Neuron (in vitro differentiated cells): ENCODE measurements at regions not wholly inside any gene's neighbourhood (a gene's known extent, or its start where the extent isn't known, plus 50 kb on each side); places are given as distances from the start of the nearest gene placed in this dataset.
"Not testable (repeated sequence)": the region's sequence is repeated elsewhere in the genome, so short reads cannot be mapped to it uniquely, and the experiment has no call there.

Experiments used
- H2AFZ ChIP-seq: one replicate; pipeline ENCODE4 v1.6.1; 2013; ENCODE audit warnings: low read depth, mild to moderate bottlenecking, inconsistent platforms, low read length, moderate library complexity
- H3K27me3 ChIP-seq: one replicate; pipeline ENCODE4 v1.6.1; 2013; ENCODE audit warnings: low read length; ENCODE audit not compliant: insufficient read depth
- H3K36me3 ChIP-seq: one replicate; pipeline ENCODE4 v1.6.1; 2013; ENCODE audit warnings: low read length; ENCODE audit not compliant: insufficient read depth
- H3K4me1 ChIP-seq: one replicate; pipeline ENCODE4 v1.6.1; 2013; ENCODE audit warnings: low read length; ENCODE audit not compliant: insufficient read depth
- H3K4me3 ChIP-seq: 2 replicates; pipeline ENCODE4 v1.5.1; 2013; ENCODE audit warnings: mild to moderate bottlenecking, low read length, moderate library complexity
- H3K9me3 ChIP-seq: one replicate; pipeline ENCODE4 v1.6.1; 2013; ENCODE audit warnings: low read length

DNA sequence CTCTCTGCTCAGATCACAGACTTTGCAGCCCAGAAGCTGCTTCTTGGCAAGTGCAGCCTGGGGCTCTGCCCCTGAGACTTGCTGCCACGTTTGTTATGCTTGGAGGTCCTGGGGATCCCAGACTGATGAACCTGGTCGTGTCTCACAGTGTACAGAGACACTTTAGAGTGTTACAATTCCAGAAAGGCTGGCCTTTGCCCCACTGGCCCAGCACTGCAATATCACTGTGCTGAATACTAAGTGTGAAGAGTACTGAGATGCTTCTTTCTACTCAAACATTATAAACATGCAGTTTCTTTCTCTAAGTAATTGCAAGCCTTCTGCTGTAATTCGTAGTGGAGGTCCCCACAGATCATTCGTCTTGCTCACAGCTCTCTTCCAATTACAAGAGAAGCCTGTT, 133.2 kb downstream of the MAP3K21 start:
- Histone ChIP-seq H3K4me3 (no peak overlapping the region), H3K36me3 (no peaks in the 10 kb centered on the region), H2AFZ (no peak overlapping the region), H3K9me3 (no peaks in the 10 kb centered on the region), H3K4me1 (peaks cover 4% of the 10 kb centered on the region), H3K27me3 (no peaks in the 10 kb centered on the region)

DNA sequence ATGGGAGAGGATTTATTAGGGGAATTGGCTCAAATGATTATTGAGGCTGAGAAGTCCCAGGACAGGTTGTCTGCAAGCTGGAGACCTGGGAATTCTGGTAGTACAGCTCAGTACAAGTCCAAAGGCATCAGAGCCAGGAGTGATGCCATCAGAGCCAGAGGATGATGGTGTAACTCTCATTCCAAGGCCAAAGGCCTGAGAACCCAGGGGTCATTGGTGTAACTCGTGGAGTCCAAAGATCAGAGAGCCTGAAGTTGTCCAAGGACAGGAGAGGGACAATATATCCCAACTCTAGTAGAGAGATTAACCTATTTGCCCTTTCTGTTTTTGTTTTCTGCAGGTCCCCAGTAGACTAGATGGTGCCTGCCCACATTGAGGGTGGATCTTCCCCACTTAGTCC, 134.3 kb downstream of the MAP3K21 start:
- no peaks in the 10 kb centered on the region for H3K36me3 ChIP-seq
- H3K27me3 ChIP-seq: no peaks in the 10 kb centered on the region
- H3K4me1 ChIP-seq: peaks cover 4% of the 10 kb centered on the region
- H2AFZ ChIP-seq: no peak overlapping the region
- H3K9me3 ChIP-seq: no peaks in the 10 kb centered on the region
- H3K4me3 ChIP-seq: no peak overlapping the region

DNA sequence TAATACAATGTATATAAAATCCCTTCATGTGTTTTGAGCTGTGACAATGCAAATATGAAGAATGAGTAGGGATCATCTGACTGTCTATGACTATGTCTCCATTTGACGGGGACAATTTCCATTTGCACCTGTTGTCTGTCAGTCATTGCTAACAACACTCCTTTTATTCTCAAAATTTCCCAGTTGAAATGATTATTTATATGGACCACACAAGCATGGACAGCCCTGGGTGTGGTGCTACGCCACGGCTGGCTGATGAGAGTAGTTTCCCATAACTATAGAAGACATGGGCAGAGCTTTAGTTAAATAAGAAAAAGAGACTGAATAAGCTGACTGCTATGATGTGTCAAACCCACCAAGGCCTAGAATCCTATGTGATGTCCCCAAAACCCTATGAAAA, 135.8 kb downstream of the MAP3K21 start:
- Histone ChIP-seq H3K27me3 (no peaks in the 10 kb centered on the region), H3K4me1 (peaks cover 4% of the 10 kb centered on the region), H3K4me3 (no peak overlapping the region), H2AFZ (no peak overlapping the region), H3K36me3 (no peaks in the 10 kb centered on the region), H3K9me3 (no peaks in the 10 kb centered on the region)

DNA sequence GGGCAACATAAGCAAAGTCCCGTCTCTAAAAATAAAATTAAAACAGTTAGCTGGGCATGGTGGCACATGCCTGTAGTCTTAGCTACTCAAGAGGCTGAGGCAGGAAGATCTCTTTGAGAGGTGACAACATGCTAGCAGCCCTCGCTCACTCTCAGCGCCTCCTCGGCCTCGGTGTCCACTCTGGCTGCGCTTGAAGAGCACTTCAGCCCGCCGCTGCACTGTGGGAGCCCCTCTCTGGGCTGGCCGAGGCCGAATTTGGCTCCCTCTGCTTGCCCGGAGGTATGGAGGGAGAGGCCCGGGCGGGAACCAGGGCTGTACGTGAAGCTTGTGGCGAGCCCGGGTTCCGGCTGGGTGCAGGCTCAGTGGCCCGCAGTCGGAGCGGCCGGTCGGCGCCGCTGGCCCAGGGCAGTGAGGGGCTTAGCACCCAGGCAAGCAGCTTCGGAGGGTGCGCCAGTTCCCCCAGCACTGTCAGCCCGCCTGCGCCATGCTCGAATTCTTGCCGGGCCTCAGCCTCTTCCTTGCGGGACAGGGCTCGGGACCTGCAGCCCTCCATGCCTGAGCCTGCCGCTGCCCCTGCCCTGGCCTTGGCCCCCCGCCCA, 138.3 kb downstream of the MAP3K21 start:
- no peak overlapping the region for H2AFZ ChIP-seq
- H3K4me1 ChIP-seq: no peaks in the 10 kb centered on the region
- H3K27me3 ChIP-seq: no peaks in the 10 kb centered on the region
- H3K36me3 ChIP-seq: no peaks in the 10 kb centered on the region
- no peak overlapping the region for H3K4me3 ChIP-seq
- H3K9me3 ChIP-seq: no peaks in the 10 kb centered on the region

- Histone ChIP-seq H3K27me3 (no peaks in the 10 kb centered on the region), H3K36me3 (no peaks in the 10 kb centered on the region), H3K4me1 (no peaks in the 10 kb centered on the region), H3K4me3 (no peak overlapping the region), H2AFZ (no peak overlapping the region), H3K9me3 (no peaks in the 10 kb centered on the region)
Observed at GRCh38 chr1:233470741-233471499, 143.0 kb upstream of the KCNK1 start.

- H3K27me3 ChIP-seq, H2AFZ ChIP-seq, H3K4me1 ChIP-seq, H3K4me3 ChIP-seq, H3K36me3 ChIP-seq, H3K9me3 ChIP-seq: not testable (repeated sequence)
Observed at GRCh38 chr1:233471851-233472250, 142.1 kb upstream of the KCNK1 start.

DNA sequence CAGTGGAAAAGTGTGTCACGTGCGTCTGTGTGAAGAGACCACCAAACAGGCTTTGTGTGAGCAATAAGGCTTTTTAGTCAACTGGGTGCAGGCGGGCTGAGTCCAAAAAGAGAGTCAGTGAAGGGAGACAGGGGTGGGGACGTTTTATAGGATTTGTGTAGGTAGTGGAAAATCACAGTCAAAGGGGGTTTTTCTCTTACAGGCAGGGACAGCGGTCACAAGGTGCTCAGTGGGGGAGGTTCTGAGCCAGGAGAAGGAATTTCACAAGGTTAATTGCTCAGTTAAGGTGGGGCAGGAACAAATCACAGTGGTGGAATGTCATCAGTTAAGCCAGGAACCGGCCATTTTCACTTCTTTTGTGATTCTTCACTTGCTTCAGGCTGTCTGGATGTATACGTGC, 141.1 kb upstream of the KCNK1 start:
- H3K9me3 ChIP-seq, H3K4me3 ChIP-seq, H3K27me3 ChIP-seq, H3K4me1 ChIP-seq, H3K36me3 ChIP-seq, H2AFZ ChIP-seq: not testable (repeated sequence)

DNA sequence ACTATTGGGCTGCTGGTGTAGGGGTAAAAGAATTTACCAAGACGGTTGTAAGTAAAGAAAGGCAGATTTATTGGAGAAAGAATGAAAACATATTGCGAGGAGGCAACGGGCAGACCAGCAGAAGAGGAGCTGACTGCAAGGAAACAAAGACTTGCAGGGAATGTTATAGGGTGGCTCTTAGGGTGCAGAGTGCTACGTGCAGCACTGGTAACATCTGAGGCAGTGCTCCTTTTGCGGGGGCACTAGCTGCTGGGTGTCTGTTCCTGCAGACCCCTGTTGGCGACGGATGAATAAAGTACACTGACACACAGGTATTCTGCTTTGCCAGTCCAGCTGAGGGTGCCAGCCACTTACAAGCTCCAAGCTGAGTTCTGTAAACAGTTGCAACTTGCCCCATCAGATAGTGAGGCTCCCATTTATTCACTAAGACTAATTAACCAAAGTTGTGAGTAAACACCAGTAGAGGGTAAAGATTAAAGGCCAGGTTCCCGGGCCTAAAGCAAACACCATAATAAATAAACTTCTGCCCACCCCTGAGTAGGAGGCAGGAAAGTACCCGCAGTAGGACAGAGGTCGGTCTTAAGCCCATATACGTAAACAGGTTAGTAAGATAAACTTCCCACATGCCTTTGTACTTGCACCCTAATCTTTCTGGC, 140.2 kb upstream of the KCNK1 start:
- no peaks in the 10 kb centered on the region for H3K4me1 ChIP-seq
- no peaks in the 10 kb centered on the region for H3K9me3 ChIP-seq
- no peak overlapping the region for H2AFZ ChIP-seq
- H3K36me3 ChIP-seq: no peaks in the 10 kb centered on the region
- no peaks in the 10 kb centered on the region for H3K27me3 ChIP-seq
- no peak overlapping the region for H3K4me3 ChIP-seq

DNA sequence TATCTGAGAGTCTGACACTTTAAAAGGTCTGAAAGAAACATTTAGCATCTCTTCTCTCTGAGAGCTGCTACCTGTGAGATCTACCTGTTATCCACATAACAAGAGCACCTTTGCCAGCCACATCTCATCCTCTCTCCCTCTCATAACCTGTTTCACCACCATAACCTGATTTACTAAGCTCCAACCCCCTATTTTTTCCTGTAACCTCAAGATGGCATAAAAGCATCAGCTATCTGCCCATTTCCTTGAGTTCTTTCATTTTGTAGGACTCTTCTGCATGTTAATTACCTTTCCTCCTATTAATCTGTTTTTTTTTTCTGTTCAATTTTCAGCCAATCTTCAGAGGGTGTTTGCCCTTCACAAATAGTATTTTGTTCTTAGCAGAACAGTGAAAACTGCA, 136.5 kb upstream of the KCNK1 start:
- no peak overlapping the region for H2AFZ ChIP-seq
- no peaks in the 10 kb centered on the region for H3K4me1 ChIP-seq
- H3K36me3 ChIP-seq: no peaks in the 10 kb centered on the region
- H3K4me3 ChIP-seq: no peak overlapping the region
- H3K9me3 ChIP-seq: no peaks in the 10 kb centered on the region
- H3K27me3 ChIP-seq: no peaks in the 10 kb centered on the region

DNA sequence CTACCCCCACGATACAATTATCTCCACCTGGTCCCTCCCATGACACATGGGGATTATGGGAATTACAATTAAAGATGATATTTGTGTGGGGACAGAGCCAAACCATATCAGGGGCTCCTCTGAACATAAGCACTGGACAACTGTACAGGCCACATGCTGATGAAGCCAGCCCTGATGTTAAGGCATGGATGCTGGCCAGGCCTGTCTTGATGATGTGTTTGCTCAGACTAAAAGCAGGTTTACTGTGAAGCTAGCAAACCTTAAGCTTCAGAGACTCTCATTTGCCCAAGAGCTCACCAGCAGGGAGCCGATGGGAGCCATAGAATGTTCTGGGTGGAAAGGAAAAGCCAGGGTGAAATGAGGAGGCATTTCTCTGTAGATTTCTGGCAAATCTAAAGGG, 135.3 kb upstream of the KCNK1 start:
- Histone ChIP-seq H3K4me1 (no peaks in the 10 kb centered on the region), H3K27me3 (no peaks in the 10 kb centered on the region), H2AFZ (no peak overlapping the region), H3K36me3 (no peaks in the 10 kb centered on the region), H3K9me3 (no peaks in the 10 kb centered on the region), H3K4me3 (no peak overlapping the region)

- no peak overlapping the region for H2AFZ ChIP-seq
- no peak overlapping the region for H3K4me3 ChIP-seq
- no peaks in the 10 kb centered on the region for H3K36me3 ChIP-seq
- no peaks in the 10 kb centered on the region for H3K4me1 ChIP-seq
- H3K9me3 ChIP-seq: no peaks in the 10 kb centered on the region
- H3K27me3 ChIP-seq: no peaks in the 10 kb centered on the region
Observed at GRCh38 chr1:233479110-233479890, 134.6 kb upstream of the KCNK1 start.

GRCh38 chr1:233480198-233480597, 133.7 kb upstream of the KCNK1 start:
- Histone ChIP-seq H2AFZ (no peak overlapping the region), H3K4me1 (no peaks in the 10 kb centered on the region), H3K9me3 (no peaks in the 10 kb centered on the region), H3K36me3 (no peaks in the 10 kb centered on the region), H3K27me3 (no peaks in the 10 kb centered on the region), H3K4me3 (no peak overlapping the region)

GRCh38 chr1:233482388-233482787, 131.5 kb upstream of the KCNK1 start:
- Histone ChIP-seq H3K36me3 (no peaks in the 10 kb centered on the region), H3K27me3 (no peaks in the 10 kb centered on the region), H3K4me3 (no peak overlapping the region), H3K4me1 (no peaks in the 10 kb centered on the region), H2AFZ (no peak overlapping the region), H3K9me3 (no peaks in the 10 kb centered on the region)
